ENCODE measurements at regions not wholly inside any gene's neighbourhood (a gene's known extent, or its start where the extent isn't known, plus 50 kb on each side); places are given as distances from the start of the nearest gene placed in this dataset.

GRCh38 chr2:138943470-138943869, 163.3 kb upstream of the NXPH2 start:
- TF ChIP-seq EZH2 (IDR thresholded peaks at IDR 0.05; ENCODE audit: borderline replicate concordance, low read length) (no peak), CTCF (IDR thresholded peaks at IDR 0.05; ENCODE audit: low read length) (no peak)

GRCh38 chr2:138942466-138942865, 162.3 kb upstream of the NXPH2 start:
- H3K4me1 ChIP-seq (ENCODE audit: insufficient read depth, low read length, severe bottlenecking), result peaks cover 9% of the 10 kb centered on the region
- H3K9me2 ChIP-seq (ENCODE audit: low read depth, low read length), result no peaks in the 10 kb centered on the region
- H3K79me2 ChIP-seq (ENCODE audit: insufficient read depth, low read length), result no peaks in the 10 kb centered on the region
- no peaks in the 10 kb centered on the region for H3K9me3 ChIP-seq (ENCODE audit: low read length)
- H3K36me3 ChIP-seq (ENCODE audit: insufficient read depth, low read length), result no peaks in the 10 kb centered on the region
- peak overlapping the region; percentile 41; the same call in 1 of the 2 replicates for H3K4me2 ChIP-seq (ENCODE audit: low read length)
- no peak overlapping the region for H2AFZ ChIP-seq (ENCODE audit: low read length)
- H3K27ac ChIP-seq (ENCODE audit: low read depth, low read length, poor library complexity, severe bottlenecking), result no peak overlapping the region
- H4K20me1 ChIP-seq (ENCODE audit: insufficient read depth, low read length), result no peaks in the 10 kb centered on the region
- H3K9ac ChIP-seq (ENCODE audit: low read length), result no peak overlapping the region
- H3K27me3 ChIP-seq (ENCODE audit: insufficient read depth, low read length), result no peaks in the 10 kb centered on the region
- no peaks in the 10 kb centered on the region for H3F3A ChIP-seq (ENCODE audit: insufficient read depth, low read length)
- H3K4me3 ChIP-seq (ENCODE audit: low read depth, low read length, poor library complexity, severe bottlenecking), result no peak overlapping the region
- no peak for TF ChIP-seq EZH2 (IDR thresholded peaks at IDR 0.05; ENCODE audit: borderline replicate concordance, low read length)
- no peak for TF ChIP-seq CTCF (IDR thresholded peaks at IDR 0.05; ENCODE audit: low read length)

More at GRCh38 chr2:138943470-138943869, 163.3 kb upstream of the NXPH2 start:
- Histone ChIP-seq H3K79me2 (ENCODE audit: insufficient read depth, low read length) (no peaks in the 10 kb centered on the region), H3K36me3 (ENCODE audit: insufficient read depth, low read length) (no peaks in the 10 kb centered on the region), H3K27ac (ENCODE audit: low read depth, low read length, poor library complexity, severe bottlenecking) (no peak overlapping the region), H3K4me1 (ENCODE audit: insufficient read depth, low read length, severe bottlenecking) (peaks cover 9% of the 10 kb centered on the region), H3K4me2 (ENCODE audit: low read length) (no peak overlapping the region), H2AFZ (ENCODE audit: low read length) (no peak overlapping the region), H3K9ac (ENCODE audit: low read length) (no peak overlapping the region), H3F3A (ENCODE audit: insufficient read depth, low read length) (no peaks in the 10 kb centered on the region), H3K4me3 (ENCODE audit: low read depth, low read length, poor library complexity, severe bottlenecking) (no peak overlapping the region), H3K27me3 (ENCODE audit: insufficient read depth, low read length) (no peaks in the 10 kb centered on the region), H3K9me3 (ENCODE audit: low read length) (no peaks in the 10 kb centered on the region), H3K9me2 (ENCODE audit: low read depth, low read length) (no peaks in the 10 kb centered on the region), H4K20me1 (ENCODE audit: insufficient read depth, low read length) (no peaks in the 10 kb centered on the region)

GRCh38 chr2:138931284-138932256, 151.4 kb upstream of the NXPH2 start:
- Histone ChIP-seq H3K4me1 (ENCODE audit: insufficient read depth, low read length, severe bottlenecking) (no peaks in the 10 kb centered on the region), H3K9me2 (ENCODE audit: low read depth, low read length) (no peaks in the 10 kb centered on the region), H3K27ac (ENCODE audit: low read depth, low read length, poor library complexity, severe bottlenecking) (no peak overlapping the region), H4K20me1 (ENCODE audit: insufficient read depth, low read length) (no peaks in the 10 kb centered on the region), H3K27me3 (ENCODE audit: insufficient read depth, low read length) (no peaks in the 10 kb centered on the region), H3K79me2 (ENCODE audit: insufficient read depth, low read length) (no peaks in the 10 kb centered on the region), H3K4me3 (ENCODE audit: low read depth, low read length, poor library complexity, severe bottlenecking) (no peak overlapping the region), H2AFZ (ENCODE audit: low read length) (no peak overlapping the region), H3K36me3 (ENCODE audit: insufficient read depth, low read length) (no peaks in the 10 kb centered on the region), H3F3A (ENCODE audit: insufficient read depth, low read length) (no peaks in the 10 kb centered on the region), H3K9ac (ENCODE audit: low read length) (no peak overlapping the region), H3K4me2 (ENCODE audit: low read length) (no peak overlapping the region), H3K9me3 (ENCODE audit: low read length) (no peaks in the 10 kb centered on the region)
- TF ChIP-seq CTCF (IDR thresholded peaks at IDR 0.05; ENCODE audit: low read length) (no peak), EZH2 (IDR thresholded peaks at IDR 0.05; ENCODE audit: borderline replicate concordance, low read length) (no peak)

Data from OCI-LY1 (cell line).